Esophagus muscularis mucosa (tissue), 4 donors: ENCODE measurements at regions not wholly inside any gene's neighbourhood (a gene's known extent, or its start where the extent isn't known, plus 50 kb on each side); places are given as distances from the start of the nearest gene placed in this dataset.

ENCODE experiments used
- DNase-seq: peaks from one replicate; pipeline ENCODE4 v3.0.0-alpha.2; 2017; ENCODE audit errors: extremely low spot score
- H3K27ac ChIP-seq, 4 donors: fragments of 200-600 bp; sonication (generic); replicated peaks in 1 of 4; 1 replicate in 3 of 4; 2 replicates in 1 of 4; pipeline ENCODE4 v1.5.1; 2016 to 2019; ENCODE audit warnings: mild to moderate bottlenecking in 1 of 4
- H3K27me3 ChIP-seq, 4 donors: fragments of 200-600 bp; sonication (generic); one replicate each; pipeline versions ENCODE4 v1.5.1 to v1.6.0; 2016 to 2019
- H3K36me3 ChIP-seq, 4 donors: fragments of 200-600 bp; sonication (generic); one replicate each; pipeline ENCODE4 v1.5.1; 2016 to 2019
- H3K4me1 ChIP-seq, 4 donors: fragments of 200-600 bp; sonication (generic); one replicate each; pipeline ENCODE4 v1.5.1; 2016 to 2019
- H3K4me3 ChIP-seq, 4 donors: fragments of 200-600 bp; sonication (generic); 1 replicate in 2 of 4; 2 replicates in 2 of 4; pipeline ENCODE4 v1.5.1; 2016 to 2019; ENCODE audit warnings: mild to moderate bottlenecking in 4 of 4, moderate library complexity in 1 of 4
- H3K9me3 ChIP-seq, 4 donors: fragments of 200-600 bp; sonication (generic); 1 replicate in 3 of 4; 2 replicates in 1 of 4; pipeline ENCODE4 v1.5.1; 2016 to 2019
- CTCF ChIP-seq, 3 experiments: fragments of 200-600 bp in 2 of 3; fragments of 450-650 bp in 1 of 3; sonication (generic) in 2 of 3; IDR thresholded peaks; one replicate each; pipeline ENCODE4 v1.5.1; 2017 to 2019; ENCODE audit warnings: antibody characterized with exemption in 3 of 3, mild to moderate bottlenecking in 2 of 3, moderate library complexity in 1 of 3
- EP300 ChIP-seq: sonication (generic); formaldehyde crosslinking; IDR thresholded peaks from one replicate; pipeline ENCODE4 v1.6.1; 2017; ENCODE audit warnings: antibody characterized with exemption
- POLR2A ChIP-seq: fragments of 450-650 bp; IDR thresholded peaks from one replicate; pipeline ENCODE4 v1.6.1; 2017; ENCODE audit warnings: antibody characterized with exemption, moderate library complexity, mild to moderate bottlenecking, low read depth
- POLR2AphosphoS5 ChIP-seq, 2 donors: sonication (generic); formaldehyde crosslinking; IDR thresholded peaks; one replicate each; pipeline ENCODE4 v1.6.1; 2017; ENCODE audit warnings: antibody characterized with exemption in 2 of 2
- WGBS: methylation state at CpG from one replicate; pipeline ENCODE4 v1.1.5; 2018; 5-methylcytosine and 5-hydroxymethylcytosine counted together
- intact Hi-C: fragments of 100-400 bp; cut with DNase I; formaldehyde crosslinking; loops from one replicate; pipeline ENCODE4 v1.15.1; 2023

DNA sequence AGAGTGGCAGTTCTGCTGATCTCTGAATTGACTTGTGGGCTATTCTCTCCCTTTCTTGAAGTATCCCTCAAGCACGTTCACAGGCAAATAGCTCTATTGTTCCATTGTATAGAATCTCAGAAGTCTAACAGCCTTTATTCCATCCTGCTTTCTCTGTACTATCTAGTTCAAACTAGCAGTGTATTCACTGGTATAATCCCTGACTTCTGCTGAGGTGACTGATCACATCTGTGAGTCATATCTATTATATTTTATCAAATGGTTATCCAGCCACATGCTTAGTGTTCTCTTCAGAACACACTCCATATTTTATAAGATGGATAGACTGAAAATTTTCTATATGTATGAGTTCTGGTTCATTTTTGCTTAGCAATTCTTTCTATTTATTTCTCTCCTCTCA lies 866.1 kb downstream of the C12orf50 start:
- intact Hi-C loops, result no loop called here
- no peak overlapping the region for H3K4me3 ChIP-seq
- H3K27ac ChIP-seq, result no peak overlapping the region
- H3K27me3 ChIP-seq, result no peaks in the 10 kb centered on the region
- no peak for TF ChIP-seq EP300
- no peak for TF ChIP-seq CTCF (IDR thresholded peaks at IDR 0.05)
- no peak for TF ChIP-seq POLR2AphosphoS5 (IDR thresholded peaks at IDR 0.05)
- no peak for TF ChIP-seq POLR2A
- DNase-seq, result no peak
- no peaks in the 10 kb centered on the region for H3K4me1 ChIP-seq
- H3K9me3 ChIP-seq, result peaks cover 0 to 10% (median 4%) of the 10 kb centered on the region in 4 donors
- WGBS, result 83% methylated on average over 1 of the region's 1 CpG
- H3K36me3 ChIP-seq, result no peaks in the 10 kb centered on the region

GRCh38 chr12:87160848-87161601 lies 868.2 kb downstream of the C12orf50 start:
- DNase-seq, result no peak
- no peak for TF ChIP-seq CTCF (IDR thresholded peaks at IDR 0.05)
- no peak for TF ChIP-seq EP300
- TF ChIP-seq POLR2A, result no peak
- TF ChIP-seq POLR2AphosphoS5 (IDR thresholded peaks at IDR 0.05), result no peak
- Histone ChIP-seq H3K4me3 (no peak overlapping the region), H3K36me3 (no peaks in the 10 kb centered on the region), H3K27me3 (no peaks in the 10 kb centered on the region), H3K9me3 (peaks cover 0 to 8% (median 3%) of the 10 kb centered on the region in 4 donors), H3K27ac (no peak overlapping the region), H3K4me1 (no peaks in the 10 kb centered on the region)
- intact Hi-C loops, result no loop called here
- 65% methylated on average over 1 of the region's 1 CpG for WGBS

DNA sequence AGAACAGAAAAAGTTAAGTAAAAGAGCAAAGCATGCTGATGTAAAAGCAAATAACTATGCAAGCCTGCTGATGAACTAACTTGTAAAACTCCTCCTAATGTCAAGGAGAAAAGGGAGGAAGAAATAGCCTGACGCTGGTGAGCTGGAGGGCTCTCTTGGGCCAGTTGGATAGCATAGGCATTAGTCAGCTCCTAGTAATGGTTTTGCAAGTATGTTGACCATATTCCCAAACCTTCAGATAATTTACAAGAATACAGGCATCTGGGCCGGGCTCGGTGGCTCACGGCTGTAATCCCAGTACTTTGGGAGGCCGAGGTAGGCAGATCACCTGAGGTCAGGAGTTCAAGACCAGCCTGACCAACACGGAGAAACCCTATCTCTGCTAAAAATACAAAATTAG lies 871.4 kb downstream of the C12orf50 start:
- no peaks in the 10 kb centered on the region for H3K36me3 ChIP-seq
- no peak for DNase-seq
- no peak overlapping the region for H3K4me3 ChIP-seq
- 87% methylated on average over 6 of the region's 6 CpGs for WGBS
- intact Hi-C loops, result no loop called here
- no peaks in the 10 kb centered on the region for H3K4me1 ChIP-seq
- TF ChIP-seq POLR2AphosphoS5 (IDR thresholded peaks at IDR 0.05), result no peak
- no peak for TF ChIP-seq POLR2A
- no peak for TF ChIP-seq EP300
- no peak for TF ChIP-seq CTCF (IDR thresholded peaks at IDR 0.05)
- H3K27ac ChIP-seq, result no peak overlapping the region
- H3K9me3 ChIP-seq, result no peaks in the 10 kb centered on the region
- no peaks in the 10 kb centered on the region for H3K27me3 ChIP-seq

DNA sequence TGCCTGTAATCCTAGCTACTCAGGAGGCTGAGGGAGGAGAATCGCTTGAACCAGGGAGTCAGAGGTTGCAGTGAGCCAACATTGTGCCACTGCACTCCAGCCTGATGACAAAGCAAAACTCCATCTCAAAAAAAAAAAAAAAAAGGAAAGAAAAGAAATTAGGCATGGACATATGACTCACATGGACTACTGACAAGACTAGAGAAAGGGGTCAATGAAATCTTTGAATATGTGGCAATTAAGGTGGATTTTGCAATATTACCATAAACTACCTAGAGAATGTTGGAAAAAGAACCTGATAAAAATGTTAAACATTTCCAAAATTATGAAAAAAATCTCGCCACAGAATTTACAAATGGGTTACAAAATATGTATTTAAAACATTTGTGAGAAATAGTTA lies 873.6 kb downstream of the C12orf50 start:
- Histone ChIP-seq H3K36me3 (no peaks in the 10 kb centered on the region), H3K27me3 (no peaks in the 10 kb centered on the region), H3K9me3 (no peaks in the 10 kb centered on the region), H3K4me1 (no peaks in the 10 kb centered on the region), H3K4me3 (no peak overlapping the region), H3K27ac (no peak overlapping the region)
- intact Hi-C loops, result no loop called here
- WGBS, result 85% methylated on average over 2 of the region's 2 CpGs
- no peak for DNase-seq
- TF ChIP-seq EP300 (no peak), POLR2A (no peak), CTCF (IDR thresholded peaks at IDR 0.05) (no peak), POLR2AphosphoS5 (IDR thresholded peaks at IDR 0.05) (no peak)
